ENCODE measurements at regions not wholly inside any gene's neighbourhood (a gene's known extent, or its start where the extent isn't known, plus 50 kb on each side); places are given as distances from the start of the nearest gene placed in this dataset.

- TF ChIP-seq CTCF (IDR thresholded peaks at IDR 0.05; ENCODE audit: low read length) (no peak), EZH2 (IDR thresholded peaks at IDR 0.05; ENCODE audit: borderline replicate concordance, low read length) (no peak)
These were observed 391.8 kb downstream of the PRELID2 start for GRCh38 chr5:145443366-145443765.

All from OCI-LY1 (cell line).